ENCODE measurements at regions not wholly inside any gene's neighbourhood (a gene's known extent, or its start where the extent isn't known, plus 50 kb on each side); places are given as distances from the start of the nearest gene placed in this dataset.

- H3K4me3 ChIP-seq (ENCODE audit: insufficient read depth, low read depth, low read length), result no peak overlapping the region
- no peaks in the 10 kb centered on the region for H3K27me3 ChIP-seq (ENCODE audit: control insufficient read depth, insufficient read depth, low read length)
- DNase-seq, result no peak
- H3K36me3 ChIP-seq (replicated peaks; ENCODE audit: control insufficient read depth, insufficient read depth, low read length), result no peaks in the 10 kb centered on the region
Measured at GRCh38 chr3:148435534-148435933, 262.2 kb upstream of the AGTR1 start.

GRCh38 chr3:148439254-148439822, 258.4 kb upstream of the AGTR1 start:
- Histone ChIP-seq H3K4me3 (ENCODE audit: insufficient read depth, low read depth, low read length) (no peak overlapping the region), H3K36me3 (replicated peaks; ENCODE audit: control insufficient read depth, insufficient read depth, low read length) (no peaks in the 10 kb centered on the region), H3K27me3 (ENCODE audit: control insufficient read depth, insufficient read depth, low read length) (no peaks in the 10 kb centered on the region)
- no peak for DNase-seq

GRCh38 chr3:148441191-148441590, 256.5 kb upstream of the AGTR1 start:
- H3K4me3 ChIP-seq (ENCODE audit: insufficient read depth, low read depth, low read length), result no peak overlapping the region
- no peaks in the 10 kb centered on the region for H3K27me3 ChIP-seq (ENCODE audit: control insufficient read depth, insufficient read depth, low read length)
- no peaks in the 10 kb centered on the region for H3K36me3 ChIP-seq (replicated peaks; ENCODE audit: control insufficient read depth, insufficient read depth, low read length)
- DNase-seq, result no peak

- H3K36me3 ChIP-seq (replicated peaks; ENCODE audit: control insufficient read depth, insufficient read depth, low read length), result no peaks in the 10 kb centered on the region
- H3K4me3 ChIP-seq (ENCODE audit: insufficient read depth, low read depth, low read length), result no peak overlapping the region
- DNase-seq, result no peak
- no peaks in the 10 kb centered on the region for H3K27me3 ChIP-seq (ENCODE audit: control insufficient read depth, insufficient read depth, low read length)
Measured at GRCh38 chr3:148450819-148451218, 246.9 kb upstream of the AGTR1 start.

DNA sequence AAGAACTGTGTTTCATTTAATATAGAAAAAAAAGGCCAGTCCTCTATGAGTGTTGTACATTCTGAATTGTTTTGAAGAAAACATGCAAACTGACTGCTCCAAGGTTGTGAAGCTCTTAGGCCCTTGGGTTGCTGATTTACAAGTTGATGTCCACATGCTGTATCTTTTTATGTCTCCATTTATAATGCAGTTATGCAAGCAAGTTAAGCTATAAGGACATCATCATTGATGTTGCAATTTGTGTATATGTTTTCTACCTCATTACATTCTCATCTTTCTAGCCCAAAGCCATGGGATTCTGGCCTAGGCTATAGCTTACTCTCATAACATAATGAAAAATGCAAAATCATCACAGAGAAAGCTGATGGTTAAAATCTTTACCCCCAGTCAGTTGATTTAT, 245.7 kb upstream of the AGTR1 start:
- H3K4me3 ChIP-seq (ENCODE audit: insufficient read depth, low read depth, low read length), result no peak overlapping the region
- H3K36me3 ChIP-seq (replicated peaks; ENCODE audit: control insufficient read depth, insufficient read depth, low read length), result no peaks in the 10 kb centered on the region
- no peak for DNase-seq
- H3K27me3 ChIP-seq (ENCODE audit: control insufficient read depth, insufficient read depth, low read length), result no peaks in the 10 kb centered on the region

DNA sequence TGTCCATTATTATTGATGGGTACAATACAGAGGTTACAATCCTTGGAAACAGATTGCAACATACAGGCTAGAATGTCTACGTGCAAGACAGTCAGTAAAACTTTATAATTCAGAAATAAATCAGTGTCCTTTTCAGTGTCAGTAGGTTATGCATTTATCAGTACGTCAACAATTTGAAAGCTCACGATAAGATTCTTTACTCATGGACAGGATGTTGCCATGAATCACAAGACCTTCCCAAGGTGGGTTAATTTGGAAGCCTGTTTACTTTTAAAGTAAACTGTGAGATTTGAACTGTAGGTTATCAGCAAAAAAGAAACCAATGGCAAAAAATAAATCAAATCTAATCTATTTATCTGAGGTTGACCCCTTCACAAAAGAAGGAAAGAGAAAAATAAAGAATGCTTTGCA, 243.9 kb upstream of the AGTR1 start:
- Histone ChIP-seq H3K4me3 (ENCODE audit: insufficient read depth, low read depth, low read length) (no peak overlapping the region), H3K27me3 (ENCODE audit: control insufficient read depth, insufficient read depth, low read length) (no peaks in the 10 kb centered on the region), H3K36me3 (replicated peaks; ENCODE audit: control insufficient read depth, insufficient read depth, low read length) (no peaks in the 10 kb centered on the region)
- DNase-seq, result no peak

DNA sequence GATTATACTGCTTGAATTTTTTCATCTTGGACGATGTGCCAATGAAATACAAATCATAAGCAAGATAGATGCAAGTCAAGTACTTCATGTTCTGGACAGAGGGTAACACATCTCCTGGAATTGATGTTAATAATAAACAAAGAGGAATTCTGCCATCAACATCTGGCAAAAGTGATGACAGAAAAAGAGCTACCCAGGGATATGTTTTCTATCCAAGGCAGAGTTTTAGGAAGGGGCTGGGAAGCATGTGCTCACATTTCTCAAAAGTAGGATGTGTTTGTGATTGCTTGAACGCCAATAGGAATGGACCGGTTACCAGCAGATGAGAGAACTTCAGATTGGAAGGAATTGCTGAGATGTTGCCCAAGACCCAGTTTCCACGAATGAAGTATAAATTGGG, 242.6 kb upstream of the AGTR1 start:
- Histone ChIP-seq H3K36me3 (replicated peaks; ENCODE audit: control insufficient read depth, insufficient read depth, low read length) (no peaks in the 10 kb centered on the region), H3K4me3 (ENCODE audit: insufficient read depth, low read depth, low read length) (no peak overlapping the region), H3K27me3 (ENCODE audit: control insufficient read depth, insufficient read depth, low read length) (no peaks in the 10 kb centered on the region)
- DNase-seq, result no peak

DNA sequence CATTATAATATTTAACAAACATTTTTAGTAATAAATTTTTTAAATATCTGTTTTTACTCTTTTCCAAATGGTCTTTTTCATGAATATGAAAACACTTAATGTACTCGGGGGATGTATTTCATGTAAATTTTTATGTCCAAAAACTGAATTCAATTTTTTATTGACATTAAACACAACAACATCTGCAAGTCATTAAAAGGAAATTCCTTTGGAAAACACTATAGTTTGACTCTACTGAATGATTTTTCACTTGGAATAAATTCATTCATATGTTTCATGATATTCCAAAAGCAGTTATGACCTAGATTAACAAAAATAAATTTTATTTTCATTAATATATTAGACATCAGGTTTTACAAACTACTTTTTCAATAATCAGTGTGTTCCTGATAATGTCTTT, 239.8 kb upstream of the AGTR1 start:
- no peak overlapping the region for H3K4me3 ChIP-seq (ENCODE audit: insufficient read depth, low read depth, low read length)
- no peak for DNase-seq
- H3K27me3 ChIP-seq (ENCODE audit: control insufficient read depth, insufficient read depth, low read length), result no peaks in the 10 kb centered on the region
- H3K36me3 ChIP-seq (replicated peaks; ENCODE audit: control insufficient read depth, insufficient read depth, low read length), result no peaks in the 10 kb centered on the region

- no peak overlapping the region for H3K4me3 ChIP-seq (ENCODE audit: insufficient read depth, low read depth, low read length)
- no peaks in the 10 kb centered on the region for H3K27me3 ChIP-seq (ENCODE audit: control insufficient read depth, insufficient read depth, low read length)
- no peaks in the 10 kb centered on the region for H3K36me3 ChIP-seq (replicated peaks; ENCODE audit: control insufficient read depth, insufficient read depth, low read length)
- DNase-seq, result no peak
Measured at GRCh38 chr3:148459931-148460513, 237.7 kb upstream of the AGTR1 start.

- no peaks in the 10 kb centered on the region for H3K27me3 ChIP-seq (ENCODE audit: control insufficient read depth, insufficient read depth, low read length)
- H3K4me3 ChIP-seq (ENCODE audit: insufficient read depth, low read depth, low read length), result no peak overlapping the region
- no peaks in the 10 kb centered on the region for H3K36me3 ChIP-seq (replicated peaks; ENCODE audit: control insufficient read depth, insufficient read depth, low read length)
- DNase-seq, result no peak
Measured at GRCh38 chr3:148460686-148461085, 237.0 kb upstream of the AGTR1 start.

DNA sequence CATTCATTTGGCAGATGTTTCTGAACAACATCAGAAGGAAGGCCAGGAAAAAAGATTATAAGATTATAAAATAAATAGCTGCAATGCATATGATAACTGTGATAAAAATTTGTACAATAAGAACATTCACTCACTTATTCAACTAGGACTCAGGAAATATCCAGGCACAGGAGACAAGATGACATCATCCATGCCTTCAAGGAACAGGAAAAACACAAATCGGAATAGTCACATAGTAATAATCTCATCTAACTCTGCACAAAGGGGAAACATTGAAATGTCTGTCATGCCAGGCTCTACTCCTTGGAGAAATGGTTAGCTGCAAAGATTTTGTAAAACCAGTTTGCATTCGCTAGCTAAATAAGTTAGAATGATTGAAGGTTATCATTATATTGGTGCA, 233.5 kb upstream of the AGTR1 start:
- H3K27me3 ChIP-seq (ENCODE audit: control insufficient read depth, insufficient read depth, low read length), result no peaks in the 10 kb centered on the region
- DNase-seq, result no peak
- no peaks in the 10 kb centered on the region for H3K36me3 ChIP-seq (replicated peaks; ENCODE audit: control insufficient read depth, insufficient read depth, low read length)
- no peak overlapping the region for H3K4me3 ChIP-seq (ENCODE audit: insufficient read depth, low read depth, low read length)

GRCh38 chr3:148466143-148466542, 231.6 kb upstream of the AGTR1 start:
- H3K4me3 ChIP-seq (ENCODE audit: insufficient read depth, low read depth, low read length), result no peak overlapping the region
- DNase-seq, result no peak
- H3K36me3 ChIP-seq (replicated peaks; ENCODE audit: control insufficient read depth, insufficient read depth, low read length), result no peaks in the 10 kb centered on the region
- no peaks in the 10 kb centered on the region for H3K27me3 ChIP-seq (ENCODE audit: control insufficient read depth, insufficient read depth, low read length)

GRCh38 chr3:148466980-148467740, 230.5 kb upstream of the AGTR1 start:
- Histone ChIP-seq H3K36me3 (replicated peaks; ENCODE audit: control insufficient read depth, insufficient read depth, low read length) (no peaks in the 10 kb centered on the region), H3K4me3 (ENCODE audit: insufficient read depth, low read depth, low read length) (no peak overlapping the region), H3K27me3 (ENCODE audit: control insufficient read depth, insufficient read depth, low read length) (no peaks in the 10 kb centered on the region)
- no peak for DNase-seq

DNA sequence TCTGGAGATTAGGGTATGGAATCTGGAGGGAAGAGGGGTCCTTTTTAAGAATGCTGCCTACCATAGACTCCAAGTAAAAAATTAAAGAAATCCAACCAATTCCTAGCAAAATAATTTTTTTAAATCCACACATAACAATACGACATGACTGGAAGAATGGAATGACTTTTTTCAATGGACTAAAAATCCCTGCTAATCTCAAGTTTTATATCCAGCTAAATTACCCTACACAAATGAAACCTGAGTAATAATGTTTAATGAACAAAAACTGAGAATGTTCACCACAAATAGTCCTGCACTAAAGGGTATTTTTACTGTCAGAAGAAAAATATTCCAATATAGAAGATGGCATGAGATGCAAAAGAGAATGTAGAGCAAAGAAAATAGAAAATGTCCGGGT, 220.3 kb upstream of the AGTR1 start:
- Histone ChIP-seq H3K4me3 (ENCODE audit: insufficient read depth, low read depth, low read length) (no peak overlapping the region), H3K36me3 (replicated peaks; ENCODE audit: control insufficient read depth, insufficient read depth, low read length) (no peaks in the 10 kb centered on the region), H3K27me3 (ENCODE audit: control insufficient read depth, insufficient read depth, low read length) (no peaks in the 10 kb centered on the region)
- DNase-seq, result no peak

GRCh38 chr3:148493631-148494030, 204.1 kb upstream of the AGTR1 start:
- DNase-seq, result no peak
- H3K36me3 ChIP-seq (replicated peaks; ENCODE audit: control insufficient read depth, insufficient read depth, low read length), result no peaks in the 10 kb centered on the region
- H3K4me3 ChIP-seq (ENCODE audit: insufficient read depth, low read depth, low read length), result no peak overlapping the region
- no peaks in the 10 kb centered on the region for H3K27me3 ChIP-seq (ENCODE audit: control insufficient read depth, insufficient read depth, low read length)

All from H7 (cell line).